ENCODE measurements at regions not wholly inside any gene's neighbourhood (a gene's known extent, or its start where the extent isn't known, plus 50 kb on each side); places are given as distances from the start of the nearest gene placed in this dataset.

DNA sequence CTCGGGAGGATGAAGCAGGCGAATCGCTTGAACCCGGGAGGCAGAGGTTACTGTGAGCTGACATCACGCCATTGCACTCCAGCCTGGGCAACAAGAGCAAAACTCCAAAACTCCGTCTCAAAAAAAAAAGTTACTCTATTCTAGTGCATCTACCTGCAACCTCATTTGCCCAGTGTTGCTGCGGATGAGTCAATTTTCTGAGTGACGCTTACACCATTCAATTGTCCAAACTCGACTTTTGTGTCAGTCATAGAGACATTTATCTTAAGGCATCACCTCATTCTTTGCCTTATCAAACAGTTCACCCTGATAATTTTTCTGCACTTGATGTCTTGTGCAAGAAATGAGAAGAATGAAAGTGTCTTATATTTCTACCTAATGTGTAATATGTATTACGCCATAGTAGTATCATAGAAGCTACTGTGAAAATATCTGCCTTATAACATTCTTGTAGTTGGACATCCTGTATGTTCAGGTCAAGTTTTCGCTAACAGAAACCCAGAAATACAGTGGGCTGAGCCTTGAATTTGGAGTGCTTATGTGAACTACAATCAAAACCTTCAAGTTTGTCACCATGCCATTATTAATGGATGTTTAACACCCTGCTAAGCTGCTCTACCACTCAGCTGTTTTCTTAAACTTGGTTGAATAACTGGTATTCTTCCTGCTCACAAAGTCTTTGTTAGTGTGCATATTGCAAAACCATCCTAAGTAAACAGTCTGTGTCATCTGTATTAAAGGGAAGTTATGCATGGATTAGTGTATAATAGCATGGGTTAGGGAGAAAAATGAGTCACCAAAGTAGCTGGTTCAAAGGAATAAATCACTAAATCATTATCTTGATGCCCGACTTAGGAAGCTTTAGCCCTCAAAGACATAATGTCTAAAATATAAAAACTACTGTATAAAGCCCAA lies 531.0 kb upstream of the NR2F2 start:
- TF ChIP-seq CTCF (IDR thresholded peaks at IDR 0.05), result no peak
- no peak for TF ChIP-seq POLR2A (IDR thresholded peaks at IDR 0.05)
